ENCODE measurements at regions not wholly inside any gene's neighbourhood (a gene's known extent, or its start where the extent isn't known, plus 50 kb on each side); places are given as distances from the start of the nearest gene placed in this dataset.
"Not testable (repeated sequence)": the region's sequence is repeated elsewhere in the genome, so short reads cannot be mapped to it uniquely, and the experiment has no call there.

- not testable (repeated sequence) for TF ChIP-seq CTCF (IDR thresholded peaks at IDR 0.05; ENCODE audit: low read depth, low read length, missing input control); MAX (IDR thresholded peaks at IDR 0.05); RAD21 (IDR thresholded peaks at IDR 0.05); ZBTB33 (IDR thresholded peaks at IDR 0.05); RXRA (IDR thresholded peaks at IDR 0.05); SP1 (IDR thresholded peaks at IDR 0.05); REST (IDR thresholded peaks at IDR 0.05); TAF1 (conservative IDR thresholded peaks at IDR 0.05); GABPA (IDR thresholded peaks at IDR 0.05 in 1 of 2, conservative IDR thresholded peaks at IDR 0.05 in 1 of 2)
Observed at GRCh38 chr11:67938371-67938770, 65.5 kb downstream of the UNC93B1 start.

All from liver (tissue), 3 donors.